Caco-2 (cell line): ENCODE measurements at regions not wholly inside any gene's neighbourhood (a gene's known extent, or its start where the extent isn't known, plus 50 kb on each side); places are given as distances from the start of the nearest gene placed in this dataset.

Source experiments
- BruUV-seq: library from RNA; stranded (reverse); fragments of 400-500 nt; replicated peaks from 2 replicates; lab custom pipeline; 2021; lab: Mats Ljungman, UMichigan
- CTCF ChIA-PET: fragments of 300-600 bp; sonication (Branson Sonifier 250); formaldehyde crosslinking; loops from one replicate; lab custom pipeline; 2022; ENCODE audit warnings: antibody characterized with exemption; lab: Charles Lee
- POLR2A ChIA-PET: fragments of 300-600 bp; sonication (Branson Sonifier 250); formaldehyde crosslinking; loops from one replicate; lab custom pipeline; 2022; ENCODE audit warnings: antibody characterized with exemption; lab: Charles Lee
- DNase-seq, 2 experiments: peaks; one replicate each; pipeline versions ENCODE4 v3.0.0 to v3.0.0-alpha.2; 2020 to 2022
- H3K27me3 ChIP-seq: replicated peaks from 2 replicates; pipeline ENCODE4 v1.6.0; 2011; ENCODE audit warnings: low read length; ENCODE audit not compliant: control insufficient read depth, insufficient read depth
- H3K36me3 ChIP-seq: 2 replicates; pipeline ENCODE4 v1.5.1; 2011; ENCODE audit warnings: low read length; ENCODE audit not compliant: control insufficient read depth, insufficient read depth
- H3K4me1 ChIP-seq: fragments of 250-450 bp; sonication (Bioruptor Pico); 2 replicates; pipeline ENCODE4 v1.5.1; 2020; ENCODE audit warnings: mild to moderate bottlenecking
- H3K4me3 ChIP-seq: 2 replicates; pipeline ENCODE4 v1.5.1; 2011; ENCODE audit warnings: low read depth, mild to moderate bottlenecking, control low read depth, low read length
- H3K9me3 ChIP-seq: fragments of 250-450 bp; sonication (Bioruptor Pico); 2 replicates; pipeline ENCODE4 v1.5.1; 2020; ENCODE audit warnings: mild to moderate bottlenecking, moderate library complexity
- H3K27ac Mint-ChIP-seq: one replicate; pipeline ENCODE4 v1.8.0; 2022; ENCODE audit warnings: mixed read lengths; ENCODE audit not compliant: unreplicated experiment
- H3K27me3 Mint-ChIP-seq: one replicate; pipeline ENCODE4 v1.8.0; 2022; ENCODE audit warnings: mixed read lengths; ENCODE audit not compliant: insufficient read depth, unreplicated experiment
- H3K36me3 Mint-ChIP-seq: one replicate; pipeline ENCODE4 v1.8.0; 2022; ENCODE audit warnings: mild to moderate bottlenecking, mixed read lengths; ENCODE audit not compliant: insufficient read depth, unreplicated experiment
- H3K4me1 Mint-ChIP-seq: one replicate; pipeline ENCODE4 v1.8.0; 2022; ENCODE audit warnings: low read depth, mixed read lengths; ENCODE audit not compliant: unreplicated experiment
- H3K4me3 Mint-ChIP-seq: one replicate; pipeline ENCODE4 v1.8.0; 2022; ENCODE audit warnings: mild to moderate bottlenecking, moderate library complexity, mixed read lengths; ENCODE audit not compliant: unreplicated experiment
- H3K9me3 Mint-ChIP-seq: one replicate; pipeline ENCODE4 v1.8.0; 2022; ENCODE audit warnings: mixed read lengths; ENCODE audit not compliant: unreplicated experiment
- intact Hi-C: fragments of 100-400 bp; cut with micrococcal nuclease; formaldehyde crosslinking; loops from one replicate; pipeline ENCODE4 v1.10.0; 2022; ENCODE audit not compliant: unreplicated experiment
- TF ChIP-seq, protein P1 (sequence below), 2 experiments: fragments of 200-600 bp in 1 of 2; IDR thresholded peaks; 1 replicate in 1 of 2; 2 replicates in 1 of 2; pipeline versions ENCODE4 v1.5.1 to v1.8.0; 2011 to 2022; ENCODE audit warnings: antibody characterized with exemption in 1 of 2, control low read depth in 1 of 2, inconsistent platforms in 1 of 2, low read depth in 1 of 2, low read length in 1 of 2, mild to moderate bottlenecking in 1 of 2, moderate library complexity in 1 of 2; ENCODE audit not compliant: insufficient read depth in 1 of 2, severe bottlenecking in 1 of 2, unreplicated experiment in 1 of 2

DNA sequence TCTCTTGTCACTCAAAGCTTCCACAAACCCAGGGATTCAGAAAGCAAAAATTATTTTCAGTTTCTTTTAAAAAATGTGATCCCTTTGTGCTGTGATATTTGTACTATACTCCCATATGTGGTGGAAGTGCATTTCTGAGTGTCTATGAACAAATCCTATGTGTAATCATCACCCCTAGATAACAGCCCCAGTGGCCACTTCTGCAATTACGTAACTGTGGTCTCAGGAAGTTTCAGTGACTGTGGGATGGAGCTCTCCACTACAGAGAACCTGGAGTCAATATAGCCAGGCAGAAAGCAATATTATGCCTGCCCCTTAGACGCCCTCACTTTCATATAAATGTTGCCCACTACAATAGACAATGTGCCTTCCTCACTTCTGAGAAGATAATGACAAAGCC, 1101.7 kb upstream of the GHITM start:
- Histone ChIP-seq H3K27me3 (no peaks in the 10 kb centered on the region), H3K9me3 (no peaks in the 10 kb centered on the region), H3K4me3 (no peak overlapping the region), H3K36me3 (no peaks in the 10 kb centered on the region), H3K4me1 (no peaks in the 10 kb centered on the region)
- Mint-ChIP-seq H3K27ac (no peak overlapping the region), H3K36me3 (no peaks in the 10 kb centered on the region), H3K9me3 (no peaks in the 10 kb centered on the region), H3K4me3 (no peak overlapping the region), H3K27me3 (no peaks in the 10 kb centered on the region), H3K4me1 (no peaks in the 10 kb centered on the region)
- no TSS peak for BruUV-seq
- intact Hi-C loops = no loop called here
- DNase-seq = no peak
- ChIA-PET CTCF (no interaction called here), POLR2A (no interaction called here)
- TF ChIP-seq, protein P1, sequence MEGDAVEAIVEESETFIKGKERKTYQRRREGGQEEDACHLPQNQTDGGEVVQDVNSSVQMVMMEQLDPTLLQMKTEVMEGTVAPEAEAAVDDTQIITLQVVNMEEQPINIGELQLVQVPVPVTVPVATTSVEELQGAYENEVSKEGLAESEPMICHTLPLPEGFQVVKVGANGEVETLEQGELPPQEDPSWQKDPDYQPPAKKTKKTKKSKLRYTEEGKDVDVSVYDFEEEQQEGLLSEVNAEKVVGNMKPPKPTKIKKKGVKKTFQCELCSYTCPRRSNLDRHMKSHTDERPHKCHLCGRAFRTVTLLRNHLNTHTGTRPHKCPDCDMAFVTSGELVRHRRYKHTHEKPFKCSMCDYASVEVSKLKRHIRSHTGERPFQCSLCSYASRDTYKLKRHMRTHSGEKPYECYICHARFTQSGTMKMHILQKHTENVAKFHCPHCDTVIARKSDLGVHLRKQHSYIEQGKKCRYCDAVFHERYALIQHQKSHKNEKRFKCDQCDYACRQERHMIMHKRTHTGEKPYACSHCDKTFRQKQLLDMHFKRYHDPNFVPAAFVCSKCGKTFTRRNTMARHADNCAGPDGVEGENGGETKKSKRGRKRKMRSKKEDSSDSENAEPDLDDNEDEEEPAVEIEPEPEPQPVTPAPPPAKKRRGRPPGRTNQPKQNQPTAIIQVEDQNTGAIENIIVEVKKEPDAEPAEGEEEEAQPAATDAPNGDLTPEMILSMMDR (IDR thresholded peaks at IDR 0.05; ENCODE audit: insufficient read depth in 1 of 2, low read depth in 1 of 2, low read length in 1 of 2, severe bottlenecking in 1 of 2, unreplicated experiment in 1 of 2) = no peak

DNA sequence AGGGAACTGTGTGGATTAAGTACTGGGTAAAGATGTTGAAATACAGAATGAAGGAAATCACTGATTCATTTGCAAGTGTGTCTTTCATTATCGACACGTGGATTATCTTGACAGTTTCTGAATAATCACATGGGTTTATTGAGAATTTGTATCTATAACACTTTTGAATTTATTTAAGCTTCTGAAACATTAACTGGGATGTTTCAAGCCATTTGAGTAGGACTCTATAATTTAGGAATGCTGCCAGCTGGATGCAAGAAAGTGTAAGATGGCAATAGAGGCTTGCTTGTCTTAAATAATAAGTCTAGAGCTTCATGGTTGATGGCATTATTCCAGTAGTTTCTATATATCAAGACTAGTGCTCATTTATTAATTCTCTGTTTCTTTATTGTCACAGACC, 1100.7 kb upstream of the GHITM start:
- intact Hi-C loops = no loop called here
- Mint-ChIP-seq H3K4me3 (no peak overlapping the region), H3K27ac (no peak overlapping the region), H3K9me3 (no peaks in the 10 kb centered on the region), H3K27me3 (no peaks in the 10 kb centered on the region), H3K4me1 (no peaks in the 10 kb centered on the region), H3K36me3 (no peaks in the 10 kb centered on the region)
- TF ChIP-seq, protein P1 (IDR thresholded peaks at IDR 0.05; ENCODE audit: insufficient read depth in 1 of 2, low read depth in 1 of 2, low read length in 1 of 2, severe bottlenecking in 1 of 2, unreplicated experiment in 1 of 2) = no peak
- no peaks in the 10 kb centered on the region for H3K9me3 ChIP-seq
- no peak for DNase-seq
- H3K27me3 ChIP-seq = no peaks in the 10 kb centered on the region
- no peak overlapping the region for H3K4me3 ChIP-seq
- ChIA-PET POLR2A (no interaction called here), CTCF (no interaction called here)
- no peaks in the 10 kb centered on the region for H3K36me3 ChIP-seq
- BruUV-seq = no TSS peak
- no peaks in the 10 kb centered on the region for H3K4me1 ChIP-seq

DNA sequence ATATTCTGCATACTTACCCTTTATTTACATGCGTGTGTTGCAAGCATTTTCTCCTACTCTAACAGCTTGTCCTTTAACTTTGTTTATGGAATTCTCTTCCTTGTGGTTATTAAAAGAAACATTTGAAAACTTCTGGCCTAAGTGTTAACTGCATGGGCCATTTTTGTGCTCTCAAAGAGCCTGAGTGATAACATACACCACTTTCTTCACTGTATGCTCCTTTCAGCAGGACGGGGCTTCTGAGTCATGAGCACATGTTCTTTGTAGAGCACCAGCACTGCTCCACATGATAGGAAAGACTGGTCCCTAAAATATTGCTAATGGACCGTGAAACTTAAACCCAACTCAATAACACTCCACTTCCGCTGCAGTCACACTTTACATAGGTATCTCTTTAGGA, 1093.6 kb upstream of the GHITM start:
- Histone ChIP-seq H3K4me3 (no peak overlapping the region), H3K9me3 (no peaks in the 10 kb centered on the region), H3K36me3 (no peaks in the 10 kb centered on the region), H3K4me1 (no peaks in the 10 kb centered on the region), H3K27me3 (no peaks in the 10 kb centered on the region)
- no peaks in the 10 kb centered on the region for H3K9me3 Mint-ChIP-seq
- H3K36me3 Mint-ChIP-seq = no peaks in the 10 kb centered on the region
- intact Hi-C loops = no loop called here
- no peak overlapping the region for H3K27ac Mint-ChIP-seq
- TF ChIP-seq, protein P1 (IDR thresholded peaks at IDR 0.05; ENCODE audit: insufficient read depth in 1 of 2, low read depth in 1 of 2, low read length in 1 of 2, severe bottlenecking in 1 of 2, unreplicated experiment in 1 of 2) = no peak
- H3K4me1 Mint-ChIP-seq = no peaks in the 10 kb centered on the region
- ChIA-PET POLR2A (no interaction called here), CTCF (no interaction called here)
- DNase-seq = no peak
- no TSS peak for BruUV-seq
- no peak overlapping the region for H3K4me3 Mint-ChIP-seq
- no peaks in the 10 kb centered on the region for H3K27me3 Mint-ChIP-seq
